B cell (primary cell): ENCODE measurements at regions not wholly inside any gene's neighbourhood (a gene's known extent, or its start where the extent isn't known, plus 50 kb on each side); places are given as distances from the start of the nearest gene placed in this dataset.
"Not testable (repeated sequence)": the region's sequence is repeated elsewhere in the genome, so short reads cannot be mapped to it uniquely, and the experiment has no call there.

Experiments
- ATAC-seq: fragments of 200-7000 bp; cut with Tn5 transposase; one replicate; pipeline ENCODE4 v1.10.0; 2021; ENCODE audit warnings: low read depth, mild to moderate bottlenecking, moderate number of reproducible peaks, moderate library complexity
- CTCF ChIA-PET: fragments of 350-600 bp; sonication (Branson Sonifier 250); formaldehyde crosslinking; loops from one replicate; lab custom pipeline; 2021; ENCODE audit warnings: antibody characterized with exemption, inconsistent platforms; lab: Charles Lee
- POLR2A ChIA-PET: fragments of 350-600 bp; sonication (Branson Sonifier 250); formaldehyde crosslinking; loops from one replicate; lab custom pipeline; 2021; ENCODE audit warnings: antibody characterized with exemption; lab: Charles Lee
- DNase-seq: peaks from one replicate; pipeline ENCODE4 v3.0.0; 2013
- H2AFZ ChIP-seq: 2 replicates; pipeline ENCODE4 v1.6.1; 2012; ENCODE audit warnings: mild to moderate bottlenecking, low read depth, low read length; ENCODE audit not compliant: insufficient read depth, poor library complexity, severe bottlenecking
- H3K27ac ChIP-seq, 2 donors: 1 replicate in 1 of 2; 2 replicates in 1 of 2; pipeline ENCODE4 v1.5.1; 2012 to 2013; ENCODE audit warnings: low read length in 2 of 2, mild to moderate bottlenecking in 2 of 2, moderate library complexity in 1 of 2
- H3K27me3 ChIP-seq, 4 experiments: fragments of 200-600 bp in 1 of 4; sonication (generic) in 1 of 4; replicated peaks in 1 of 4; 1 replicate in 2 of 4; 2 replicates in 2 of 4; pipeline versions ENCODE4 v1.6.1 to v1.7.0; 2013 to 2016; ENCODE audit warnings: low read length in 3 of 4, mild to moderate bottlenecking in 2 of 4, mixed read lengths in 1 of 4, moderate library complexity in 1 of 4; ENCODE audit not compliant: insufficient read depth in 4 of 4, control insufficient read depth in 3 of 4; ENCODE audit errors: control extremely low read depth in 1 of 4
- H3K36me3 ChIP-seq, 2 experiments: replicated peaks in 1 of 2; 1 replicate in 1 of 2; 2 replicates in 1 of 2; pipeline versions ENCODE4 v1.6.1 to v1.7.1; 2013; ENCODE audit warnings: low read length in 1 of 2; ENCODE audit not compliant: insufficient read depth in 2 of 2, control insufficient read depth in 1 of 2; ENCODE audit errors: control extremely low read depth in 1 of 2, extremely low read depth in 1 of 2
- H3K4me1 ChIP-seq, 2 donors: fragments of 200-600 bp in 1 of 2; sonication (generic) in 1 of 2; 1 replicate in 1 of 2; 2 replicates in 1 of 2; pipeline versions ENCODE4 v1.5.1 to v1.6.1; 2013 to 2017; ENCODE audit warnings: low read length in 2 of 2; ENCODE audit not compliant: control insufficient read depth in 2 of 2, insufficient read depth in 2 of 2
- H3K4me2 ChIP-seq: replicated peaks from 2 replicates; pipeline ENCODE3; 2012; ENCODE audit warnings: mild to moderate bottlenecking, low read depth, low read length; ENCODE audit not compliant: poor library complexity, severe bottlenecking
- H3K4me3 ChIP-seq, 5 experiments: fragments of 200-600 bp in 1 of 5; sonication (generic) in 1 of 5; 1 replicate in 3 of 5; 2 replicates in 2 of 5; pipeline versions ENCODE4 v1.5.1 to v1.7.0; 2011 to 2016; ENCODE audit warnings: low read length in 4 of 5, mild to moderate bottlenecking in 4 of 5, low read depth in 2 of 5, control low read depth in 1 of 5, moderate library complexity in 1 of 5; ENCODE audit not compliant: insufficient read depth in 1 of 5; ENCODE audit errors: control extremely low read depth in 1 of 5, extremely low read depth in 1 of 5
- H3K79me2 ChIP-seq: fragments of 200-600 bp; sonication (generic); one replicate; pipeline ENCODE4 v1.6.0; 2016; ENCODE audit warnings: low read length; ENCODE audit not compliant: control insufficient read depth, insufficient read depth
- H3K9ac ChIP-seq: fragments of 200-600 bp; sonication (generic); 2 replicates; pipeline ENCODE4 v1.6.1; 2017; ENCODE audit warnings: mild to moderate bottlenecking, low read length, moderate library complexity
- H3K9me3 ChIP-seq, 3 donors: one replicate each; pipeline versions ENCODE4 v1.6.1 to v1.7.1; 2013; ENCODE audit warnings: low read length in 2 of 3; ENCODE audit not compliant: control insufficient read depth in 2 of 3, insufficient read depth in 1 of 3; ENCODE audit errors: control extremely low read depth in 1 of 3
- H4K20me1 ChIP-seq: 2 replicates; pipeline ENCODE4 v1.6.0; 2012; ENCODE audit warnings: mild to moderate bottlenecking, low read length; ENCODE audit not compliant: insufficient read depth, control insufficient read depth, poor library complexity, severe bottlenecking
- H3K27ac Mint-ChIP-seq: one replicate; pipeline ENCODE4 v1.8.0; 2021; ENCODE audit warnings: mixed read lengths
- H3K27me3 Mint-ChIP-seq: one replicate; pipeline ENCODE4 v1.8.0; 2021; ENCODE audit warnings: mixed read lengths
- H3K4me1 Mint-ChIP-seq: one replicate; pipeline ENCODE4 v1.8.0; 2021; ENCODE audit warnings: mixed read lengths
- H3K4me3 Mint-ChIP-seq: one replicate; pipeline ENCODE4 v1.8.0; 2021; ENCODE audit warnings: mixed read lengths
- H3K9me3 Mint-ChIP-seq: one replicate; pipeline ENCODE4 v1.8.0; 2022; ENCODE audit warnings: mixed read lengths; ENCODE audit not compliant: insufficient read depth
- WGBS: methylation state at CpG from one replicate; pipeline ENCODE4 v1.1.5; 2013; ENCODE audit warnings: missing lambda C conversion rate; ENCODE audit not compliant: insufficient coverage; 5-methylcytosine and 5-hydroxymethylcytosine counted together
- intact Hi-C: fragments of 100-400 bp; cut with micrococcal nuclease; formaldehyde crosslinking; loops from one replicate; pipeline ENCODE4 v1.10.0; 2022

DNA sequence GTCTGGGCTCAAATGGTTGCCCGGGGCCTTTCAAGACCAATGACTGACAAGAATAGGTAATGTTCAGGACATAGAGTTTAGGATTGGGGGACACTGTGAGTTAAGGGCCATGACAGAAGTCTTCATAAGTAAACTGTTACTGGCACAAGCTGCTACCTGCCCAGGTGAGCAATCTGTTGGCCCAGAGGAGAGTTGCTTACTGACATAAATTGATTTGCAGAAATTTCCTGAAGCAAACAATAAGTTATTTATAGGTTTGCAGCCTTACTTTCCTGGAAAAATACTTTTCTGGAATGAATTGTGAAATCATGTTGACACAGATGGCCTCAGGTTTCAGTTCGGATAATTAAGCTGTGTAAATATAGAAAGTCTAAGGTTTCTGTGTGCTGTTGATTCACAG is 202.8 kb upstream of the C1QTNF3 start:
- H4K20me1 ChIP-seq, ATAC-seq, H3K4me1 ChIP-seq, POLR2A ChIA-PET, H3K4me2 ChIP-seq, H3K9me3 ChIP-seq, CTCF ChIA-PET, H3K27ac ChIP-seq, H3K9me3 Mint-ChIP-seq, H3K4me3 ChIP-seq, H3K79me2 ChIP-seq, H3K27me3 ChIP-seq, H3K36me3 ChIP-seq, H3K27me3 Mint-ChIP-seq, H3K9ac ChIP-seq: not testable (repeated sequence)
- WGBS = no CpG with 5 or more reads among the region's 2 CpGs
- Mint-ChIP-seq H3K27ac (peak overlapping the region; percentile 61), H3K4me3 (peak overlapping the region; percentile 63), H3K4me1 (peaks cover 17% of the 10 kb centered on the region)
- peak; percentile 2 for DNase-seq
- H2AFZ ChIP-seq = peak overlapping the region; percentile 9
- intact Hi-C loops = loop anchor here (10.0 kb wide), 1 partner anchor 669 kb away; the partner anchor contains the start of genes BRIX1 and RAD1

DNA sequence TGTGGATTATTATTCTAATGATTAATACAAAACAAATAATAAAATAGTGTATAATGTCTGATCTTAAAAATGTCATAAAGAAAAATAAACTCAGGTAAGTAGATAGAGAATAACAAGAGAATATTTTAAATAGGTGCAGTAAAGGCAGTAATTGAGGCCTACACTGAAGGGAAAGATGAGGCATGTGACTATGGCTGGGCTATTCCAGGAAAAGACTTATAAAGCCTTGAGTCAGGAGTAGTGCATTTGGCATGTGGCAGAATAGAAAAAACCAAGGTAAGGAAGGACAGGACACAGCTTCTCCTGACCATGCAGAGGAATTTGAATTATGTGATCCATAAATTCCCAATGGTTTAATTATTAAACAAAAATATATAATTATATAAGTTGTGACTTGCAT is 215.6 kb upstream of the C1QTNF3 start:
- H3K27ac ChIP-seq, H3K4me1 ChIP-seq, H3K79me2 ChIP-seq, H4K20me1 ChIP-seq, H3K4me1 Mint-ChIP-seq, H3K27me3 Mint-ChIP-seq, H3K9me3 ChIP-seq, CTCF ChIA-PET, H3K9me3 Mint-ChIP-seq, H3K4me2 ChIP-seq, H3K4me3 ChIP-seq, POLR2A ChIA-PET, H3K27ac Mint-ChIP-seq, H3K4me3 Mint-ChIP-seq, H3K9ac ChIP-seq, H2AFZ ChIP-seq, H3K36me3 ChIP-seq, intact Hi-C loops, ATAC-seq, DNase-seq, H3K27me3 ChIP-seq: not testable (repeated sequence)

DNA sequence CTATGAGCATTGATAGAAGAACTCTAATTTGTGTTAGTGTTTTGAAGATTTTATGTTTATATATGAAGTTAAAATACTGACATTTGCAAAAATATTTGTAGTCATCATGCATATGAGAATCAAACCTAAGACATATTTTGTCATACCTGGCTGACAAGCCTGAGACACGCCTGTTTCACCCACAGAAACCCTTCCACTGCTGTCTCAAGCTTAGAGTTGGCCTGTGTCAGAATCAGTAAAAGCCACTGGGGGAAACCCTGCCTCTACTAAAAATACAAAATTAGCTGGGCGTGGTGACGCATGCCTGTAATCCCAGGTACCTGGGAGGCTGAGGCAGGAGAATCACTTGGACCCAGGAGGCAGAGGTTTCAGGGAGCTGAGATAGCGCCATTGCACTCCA is 218.0 kb upstream of the C1QTNF3 start:
- H3K27me3 Mint-ChIP-seq, ATAC-seq, H3K4me2 ChIP-seq, H3K9me3 ChIP-seq, H2AFZ ChIP-seq, H3K27me3 ChIP-seq, H3K4me3 ChIP-seq, H3K9me3 Mint-ChIP-seq, POLR2A ChIA-PET, H3K27ac Mint-ChIP-seq, CTCF ChIA-PET, H3K79me2 ChIP-seq, H3K9ac ChIP-seq, H3K4me3 Mint-ChIP-seq, H3K4me1 ChIP-seq, H4K20me1 ChIP-seq, H3K36me3 ChIP-seq, H3K4me1 Mint-ChIP-seq, H3K27ac ChIP-seq, intact Hi-C loops, DNase-seq: not testable (repeated sequence)
- no CpG with 5 or more reads among the region's 4 CpGs for WGBS

DNA sequence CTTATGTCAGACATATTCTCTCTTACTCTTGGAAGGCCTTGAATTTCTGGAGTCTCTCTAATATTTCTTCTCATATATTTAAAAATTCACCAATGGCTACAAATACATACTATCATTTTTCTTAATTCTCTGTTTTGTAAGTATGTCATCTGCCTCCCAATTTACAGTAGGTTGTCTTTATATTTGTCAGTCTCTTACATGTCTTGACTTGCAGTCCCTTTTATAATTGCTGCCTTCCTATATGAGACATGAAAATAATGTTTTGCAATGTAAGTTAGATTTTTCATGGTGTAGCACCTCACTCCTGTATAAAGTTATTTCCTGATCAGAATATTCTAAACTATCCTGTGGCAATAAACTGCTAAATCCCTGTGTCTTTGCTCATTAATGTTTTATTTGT is 223.1 kb upstream of the C1QTNF3 start:
- H3K4me3 ChIP-seq, ATAC-seq, H3K4me1 ChIP-seq, H2AFZ ChIP-seq, H3K27ac ChIP-seq, H3K4me2 ChIP-seq, H3K27me3 ChIP-seq, H3K27ac Mint-ChIP-seq, H3K9me3 ChIP-seq, intact Hi-C loops, H3K79me2 ChIP-seq, CTCF ChIA-PET, H3K4me1 Mint-ChIP-seq, DNase-seq, H3K9me3 Mint-ChIP-seq, H3K27me3 Mint-ChIP-seq, POLR2A ChIA-PET, H4K20me1 ChIP-seq, H3K4me3 Mint-ChIP-seq, H3K9ac ChIP-seq, H3K36me3 ChIP-seq: not testable (repeated sequence)
